ENCODE measurements at regions not wholly inside any gene's neighbourhood (a gene's known extent, or its start where the extent isn't known, plus 50 kb on each side); places are given as distances from the start of the nearest gene placed in this dataset.

GRCh38 chr12:24446287-24446686 lies 496.8 kb upstream of the SOX5 start:
- CTCF ChIA-PET (ENCODE audit: low intra/inter-chr PET ratio) = no interaction called here
- in situ Hi-C loops (cut with MboI) = no loop called here
- H3K4me1 ChIP-seq (replicated peaks in 1 of 2; ENCODE audit: control insufficient read depth in 2 of 2, insufficient read depth in 2 of 2, low read length in 2 of 2) = no peaks in the 10 kb centered on the region

More at GRCh38 chr12:24446287-24446686, 496.8 kb upstream of the SOX5 start:
- POLR2A ChIA-PET = no interaction called here
- Histone ChIP-seq H3K27ac (ENCODE audit: extremely low read depth, low read depth, low read length) (no peak overlapping the region), H3K4me3 (no peak overlapping the region), H3K36me3 (ENCODE audit: control insufficient read depth, insufficient read depth, low read length) (no peaks in the 10 kb centered on the region), H4K20me1 (replicated peaks; ENCODE audit: control insufficient read depth, insufficient read depth, low read length) (no peaks in the 10 kb centered on the region), H3K27me3 (ENCODE audit: control insufficient read depth in 2 of 2, insufficient read depth in 2 of 2, low read length in 2 of 2) (peaks cover 0 to 3% of the 10 kb centered on the region in 2 experiments; a peak in 1 of 5 replicates), H3K4me2 (ENCODE audit: insufficient read depth, low read length) (no peak overlapping the region), H2AFZ (ENCODE audit: low read depth, low read length) (no peak overlapping the region), H3K79me2 (ENCODE audit: control insufficient read depth, insufficient read depth, low read length) (no peaks in the 10 kb centered on the region), H3K9me3 (replicated peaks; ENCODE audit: control insufficient read depth, insufficient read depth, low read depth, low read length) (no peaks in the 10 kb centered on the region), H3K9ac (ENCODE audit: insufficient read depth in 1 of 2, low read depth in 2 of 2, low read length in 2 of 2) (no peak overlapping the region), H3K9me1 (ENCODE audit: control insufficient read depth, insufficient read depth, low read length) (no peaks in the 10 kb centered on the region)
- intact Hi-C loops (cut with micrococcal nuclease) = no loop called here
- FAIRE-seq (no peak), DNase-seq (ENCODE audit: extremely low read depth in 1 of 4, low spot score in 3 of 4) (no peak), ATAC-seq (no peak)
- no TSS peak for BruUV-seq (replicated peaks)
- TF ChIP-seq YBX1 (IDR thresholded peaks at IDR 0.05) = no peak
- no peak for TF ChIP-seq UBTF (IDR thresholded peaks at IDR 0.05; ENCODE audit: borderline replicate concordance in 1 of 2, low read depth in 2 of 2, low read length in 2 of 2)
- TF ChIP-seq GABPB2 (CRISPR knock-in tag; conservative IDR thresholded peaks at IDR 0.05) = no peak
- no peak for TF ChIP-seq ZKSCAN1 (IDR thresholded peaks at IDR 0.05; ENCODE audit: low read depth, low read length)
- TF ChIP-seq FOXM1 (IDR thresholded peaks at IDR 0.05; ENCODE audit: low read depth) = no peak
- TF ChIP-seq FOXM1 (CRISPR knock-in tag; IDR thresholded peaks at IDR 0.05; ENCODE audit: low read depth) = no peak
- TF ChIP-seq MTA2 (IDR thresholded peaks at IDR 0.05; ENCODE audit: low read depth) = no peak
- no peak for TF ChIP-seq STAT6 (CRISPR knock-in tag; IDR thresholded peaks at IDR 0.05)
- TF ChIP-seq HBP1 (CRISPR knock-in tag; IDR thresholded peaks at IDR 0.05) = no peak
- no peak for TF ChIP-seq SRF (CRISPR knock-in tag; IDR thresholded peaks at IDR 0.05)
- no peak for TF ChIP-seq CUX1 (CRISPR knock-in tag; IDR thresholded peaks at IDR 0.05)
